HG02642 (cell line): ENCODE measurements at regions not wholly inside any gene's neighbourhood (a gene's known extent, or its start where the extent isn't known, plus 50 kb on each side); places are given as distances from the start of the nearest gene placed in this dataset.
"Not testable (repeated sequence)": the region's sequence is repeated elsewhere in the genome, so short reads cannot be mapped to it uniquely, and the experiment has no call there.

Experiments used
- ATAC-seq: cut with Tn5 transposase; IDR thresholded peaks from one replicate; pipeline ENCODE4 v1.9.1; 2021; ENCODE audit warnings: mild to moderate bottlenecking; ENCODE audit not compliant: unreplicated experiment, poor library complexity

DNA sequence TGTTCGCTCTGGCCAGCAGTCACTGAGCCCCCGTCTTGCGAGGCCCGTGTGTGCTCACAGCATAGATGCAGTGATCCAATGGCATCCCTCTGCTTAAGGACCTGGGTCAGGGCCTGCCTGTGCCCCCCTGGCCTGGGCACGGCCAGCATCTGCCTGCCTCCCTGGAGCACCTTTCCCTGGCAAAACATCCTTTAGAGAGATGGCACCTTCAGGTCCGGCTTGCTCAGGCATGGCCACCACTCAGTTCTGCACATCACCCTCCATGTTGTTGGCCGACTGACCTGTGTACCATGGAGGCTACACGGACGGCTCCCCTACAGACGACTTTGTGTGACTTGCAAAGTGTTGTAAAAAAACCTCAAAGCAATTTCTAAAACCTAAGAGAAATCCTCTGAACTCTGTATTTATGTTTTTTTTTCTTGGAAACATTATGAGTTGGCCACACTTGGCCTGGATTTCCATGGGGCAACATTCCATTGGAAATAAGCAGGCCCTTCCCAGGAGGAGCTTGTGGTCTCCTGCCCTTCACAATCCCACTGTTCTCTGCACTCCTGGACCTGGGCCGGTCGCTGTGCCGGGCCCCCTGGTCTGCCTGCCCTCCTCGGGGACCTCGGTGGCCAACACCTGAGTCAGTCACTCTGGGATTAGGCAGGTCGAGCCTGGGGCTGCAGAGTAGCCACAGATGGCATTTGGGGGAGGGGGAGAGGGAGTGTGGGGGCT lies 592.4 kb downstream of the TBC1D22A start:
- no peak for ATAC-seq

DNA sequence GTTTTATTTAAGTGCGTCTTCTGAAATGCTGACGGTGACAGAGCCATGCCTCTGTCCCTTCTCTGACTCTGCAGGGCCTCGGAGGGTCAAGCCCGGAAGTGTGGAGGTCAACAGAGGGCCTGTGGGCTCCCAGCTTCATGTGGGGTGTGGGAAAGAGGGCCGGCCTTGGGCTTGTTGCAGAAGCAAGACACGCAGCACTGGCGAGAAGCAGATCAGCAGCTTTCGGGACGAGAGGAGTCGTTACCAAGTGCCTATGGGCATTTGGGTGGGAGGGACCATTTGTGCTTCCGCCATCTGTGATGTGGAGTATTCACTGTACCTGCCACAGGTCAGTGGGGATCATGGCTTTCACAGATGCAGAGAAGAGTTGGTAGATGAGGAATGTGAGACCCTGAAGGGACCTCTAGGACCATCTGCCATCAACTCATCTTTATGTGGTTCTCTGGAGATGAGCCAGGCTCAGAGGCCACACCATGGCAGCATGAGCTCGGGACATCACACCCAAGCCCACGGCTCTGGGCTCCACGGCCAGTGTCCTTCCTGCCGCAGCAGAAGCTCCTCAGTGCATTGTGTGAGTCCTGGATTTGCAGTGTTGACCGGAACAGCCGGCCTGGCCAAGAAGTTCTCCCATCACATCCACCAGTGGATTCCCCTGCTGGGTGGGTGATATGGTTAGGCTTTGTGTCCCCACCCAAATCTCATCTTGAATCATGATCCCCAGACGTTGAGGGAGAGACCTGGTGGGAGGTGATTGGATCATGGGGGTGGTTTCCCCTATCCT lies 590.7 kb downstream of the TBC1D22A start:
- no peak for ATAC-seq

DNA sequence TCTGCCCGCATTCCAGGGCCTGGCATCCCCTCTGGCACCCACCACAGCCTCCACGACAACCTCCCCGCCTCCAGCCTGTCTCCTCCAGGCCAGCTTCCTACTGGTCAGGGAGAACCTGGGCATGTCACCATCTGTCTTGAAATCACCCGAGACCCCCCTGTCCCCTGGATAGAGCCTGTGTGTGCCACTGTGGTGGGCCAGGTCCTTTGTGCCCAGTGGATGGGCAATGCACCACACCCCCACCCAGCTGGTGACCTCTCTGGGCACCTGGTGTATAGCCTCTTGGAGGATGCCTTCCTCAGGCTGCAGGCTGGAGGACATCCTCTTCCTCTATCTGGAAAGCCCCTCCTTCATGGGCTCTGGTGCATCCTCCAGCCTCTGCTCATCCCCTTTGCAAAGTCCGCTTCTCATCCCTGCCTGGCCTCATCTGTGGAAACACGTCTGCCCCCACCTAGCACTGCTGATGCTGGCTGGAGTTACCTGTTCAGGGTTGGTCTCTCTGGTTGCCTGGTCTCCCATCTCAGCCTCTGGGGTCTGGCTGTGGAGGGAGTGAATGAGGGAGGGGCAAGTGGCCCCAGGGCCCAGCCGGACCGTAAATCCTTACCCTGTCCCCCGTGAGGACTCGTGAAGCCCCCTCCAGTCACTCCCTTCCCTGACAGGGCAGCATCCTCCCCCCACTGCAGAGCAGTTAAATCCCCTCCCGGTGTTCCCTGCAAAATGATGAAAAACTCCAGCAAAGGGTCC lies 589.6 kb downstream of the TBC1D22A start:
- no peak for ATAC-seq

DNA sequence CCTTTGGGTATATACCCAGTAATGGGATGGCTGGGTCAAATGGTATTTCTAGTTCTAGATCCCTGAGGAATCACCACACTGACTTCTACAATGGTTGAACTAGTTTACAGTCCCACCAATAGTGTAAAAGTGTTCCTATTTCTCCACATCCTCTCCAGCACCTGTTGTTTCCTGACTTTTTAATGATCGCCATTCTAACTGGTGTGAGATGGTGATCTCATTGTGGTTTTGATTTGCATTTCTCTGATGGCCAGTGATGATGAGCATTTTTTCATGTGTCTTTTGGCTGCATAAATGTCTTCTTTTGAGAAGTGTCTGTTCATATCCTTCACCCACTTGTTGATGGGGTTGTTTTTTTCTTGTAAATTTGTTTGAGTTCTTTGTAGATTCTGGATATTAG lies 583.8 kb downstream of the TBC1D22A start:
- ATAC-seq: not testable (repeated sequence)

DNA sequence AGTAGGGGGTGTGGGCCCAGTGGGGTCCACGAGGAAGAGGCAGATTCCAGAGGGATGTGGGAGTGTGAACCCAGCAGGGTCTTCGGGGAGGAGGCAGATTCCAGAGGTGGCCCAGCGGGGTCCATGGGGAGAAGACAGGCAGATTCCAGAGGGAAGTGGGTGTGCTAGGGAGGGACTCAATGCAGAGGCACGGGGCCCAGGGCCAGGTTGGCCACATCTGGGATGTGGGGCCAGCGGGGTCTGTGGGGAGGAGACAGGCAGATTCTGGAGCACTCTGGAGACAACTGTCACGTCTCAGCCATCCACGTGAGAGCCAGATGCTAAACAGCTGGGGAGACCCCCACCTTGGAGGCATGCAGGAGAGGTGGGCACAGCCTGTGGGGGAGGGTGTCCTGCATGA lies 582.6 kb downstream of the TBC1D22A start:
- ATAC-seq: no peak

DNA sequence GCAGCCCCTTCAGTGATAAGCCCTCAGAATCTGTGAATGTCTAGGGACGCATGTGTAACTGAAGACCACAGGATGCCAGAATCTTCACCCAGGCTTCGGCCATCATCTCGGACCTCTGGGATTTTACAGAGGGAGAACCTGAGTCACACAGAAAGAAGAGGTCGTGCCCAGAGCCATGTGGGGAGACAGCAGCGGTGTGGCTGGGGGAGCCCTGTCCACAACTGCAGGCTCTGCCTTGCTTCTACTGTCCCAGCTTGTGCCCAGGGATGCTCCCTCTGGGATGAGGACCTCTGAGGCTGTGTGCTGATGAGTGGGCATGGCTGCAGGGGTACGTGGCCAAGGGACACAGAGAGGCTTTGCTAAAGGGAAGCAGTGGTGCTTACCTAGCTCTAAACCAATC lies 582.0 kb downstream of the TBC1D22A start:
- ATAC-seq: no peak

DNA sequence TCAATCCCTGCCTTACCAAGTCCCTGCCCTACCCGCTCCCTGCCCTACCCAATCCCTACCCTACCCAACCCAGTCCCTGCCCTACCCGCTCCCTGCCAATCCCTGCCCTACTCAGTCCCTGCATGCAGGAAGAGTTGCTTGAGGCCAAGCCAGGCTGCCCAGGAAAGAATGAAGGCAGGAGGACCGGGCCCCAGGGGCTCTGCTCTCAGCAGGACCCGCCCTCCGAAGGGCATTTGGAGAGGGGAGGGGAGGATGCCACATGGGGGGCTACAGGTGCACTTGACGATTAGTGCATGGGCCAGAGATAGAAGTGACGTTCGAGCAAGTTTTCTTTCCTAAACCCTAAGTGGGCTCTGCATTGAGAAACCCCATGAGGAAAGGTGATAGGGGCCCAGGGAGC lies 581.2 kb downstream of the TBC1D22A start:
- no peak for ATAC-seq

DNA sequence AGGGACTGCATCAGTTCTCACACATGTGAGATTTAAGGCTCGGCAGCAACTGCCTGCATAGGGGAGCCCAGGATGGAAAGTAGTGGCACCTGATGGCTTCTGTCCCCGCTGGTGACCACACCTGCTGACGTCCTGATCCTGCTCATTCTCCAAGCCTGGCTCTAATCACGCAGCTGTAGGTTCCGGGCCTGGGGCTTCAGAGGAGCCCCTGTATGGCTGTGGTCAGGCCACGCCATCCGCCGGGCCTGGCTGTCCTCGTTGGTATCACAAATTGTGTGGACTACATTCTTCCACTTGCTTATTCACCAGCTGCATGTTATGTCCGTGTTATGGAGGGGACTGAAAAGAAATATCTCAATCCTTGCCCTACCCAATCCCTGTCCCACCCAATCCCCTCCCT lies 580.0 kb downstream of the TBC1D22A start:
- ATAC-seq: no peak

DNA sequence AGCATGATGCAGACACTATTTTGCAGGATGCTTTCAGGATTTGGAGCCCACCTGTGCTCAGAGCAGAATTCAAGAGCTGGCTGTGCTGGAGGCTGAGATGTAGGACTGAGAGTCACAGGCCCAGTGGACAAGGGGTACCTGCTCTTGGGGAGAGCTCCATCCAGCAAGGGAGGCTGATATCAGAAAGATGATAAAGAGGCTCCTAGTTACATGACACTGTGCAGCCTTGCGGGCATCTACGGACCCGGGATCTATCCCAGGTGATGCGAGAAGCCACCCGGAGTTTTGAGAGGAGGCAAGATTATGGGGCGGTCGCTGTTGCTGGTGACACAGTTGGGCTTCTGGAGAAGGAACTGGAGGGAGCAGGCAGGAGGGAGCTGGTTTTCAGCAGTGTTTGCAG lies 579.0 kb downstream of the TBC1D22A start:
- ATAC-seq: no peak

DNA sequence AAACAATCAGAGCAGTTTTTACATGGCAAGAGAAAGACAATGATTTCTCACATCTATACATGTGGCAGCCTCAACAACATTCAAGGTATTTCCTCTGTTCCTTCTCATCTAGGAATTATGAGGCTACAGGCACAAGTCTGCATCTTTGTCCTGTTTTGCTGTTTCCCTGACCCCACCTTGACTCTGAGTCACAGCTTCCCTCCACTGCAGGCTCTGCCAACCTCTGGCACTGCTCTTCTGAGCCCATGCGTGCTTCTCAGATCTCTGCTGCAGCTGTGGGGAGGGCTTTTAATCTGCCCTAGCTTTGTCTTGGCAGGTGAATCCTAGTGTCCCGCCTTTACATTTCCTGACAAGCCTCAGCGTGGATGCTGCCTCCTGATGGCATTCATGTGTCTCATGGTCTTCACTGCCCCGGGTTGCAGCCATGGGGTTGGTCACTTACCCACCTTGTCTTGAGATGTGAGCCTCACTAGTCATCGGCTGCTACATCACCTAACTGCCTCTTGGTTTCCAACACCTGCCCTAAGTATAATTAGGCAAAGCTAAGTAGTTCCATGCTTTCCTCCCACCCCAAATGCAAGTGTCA lies 578.5 kb downstream of the TBC1D22A start:
- no peak for ATAC-seq

DNA sequence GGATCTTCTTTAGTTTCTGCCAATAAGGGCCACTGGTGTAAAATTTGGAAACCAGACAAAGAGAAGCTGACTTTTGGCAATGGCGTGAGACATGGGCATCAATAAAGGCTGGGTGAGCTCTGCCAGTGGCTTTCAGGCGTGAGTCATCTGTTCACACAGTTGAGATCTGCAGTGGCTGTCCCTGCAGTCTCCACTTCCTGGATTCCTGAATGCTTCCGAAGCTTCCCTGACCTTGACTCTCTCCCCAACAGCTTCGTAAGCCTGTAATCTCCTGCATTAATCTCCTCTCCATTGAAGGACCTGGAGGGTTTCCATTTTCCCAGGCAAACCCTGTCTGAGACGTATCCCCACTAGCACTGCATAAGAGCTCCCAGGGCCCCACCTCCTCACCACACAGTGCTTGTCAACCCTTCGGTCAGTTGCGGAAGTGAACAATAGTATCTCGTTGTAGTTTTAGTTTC lies 574.7 kb downstream of the TBC1D22A start:
- ATAC-seq: no peak

DNA sequence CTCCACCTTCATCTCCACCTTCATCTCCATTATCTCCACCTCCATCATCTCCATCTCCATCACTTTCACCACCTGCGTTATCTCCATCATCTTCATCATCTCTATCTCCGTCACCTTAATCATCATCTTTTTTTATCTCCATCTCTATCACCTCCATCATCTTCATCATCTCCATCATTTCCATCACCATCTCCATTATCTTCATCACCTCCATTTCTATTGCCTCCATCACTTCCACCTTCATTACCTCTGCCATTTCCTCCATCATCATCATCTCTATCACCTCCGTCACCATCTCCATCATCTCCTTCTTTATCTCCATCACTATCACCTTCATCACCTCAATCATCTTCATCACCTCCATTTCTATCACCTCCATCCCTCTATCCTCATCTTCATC lies 573.5 kb downstream of the TBC1D22A start:
- no peak for ATAC-seq

DNA sequence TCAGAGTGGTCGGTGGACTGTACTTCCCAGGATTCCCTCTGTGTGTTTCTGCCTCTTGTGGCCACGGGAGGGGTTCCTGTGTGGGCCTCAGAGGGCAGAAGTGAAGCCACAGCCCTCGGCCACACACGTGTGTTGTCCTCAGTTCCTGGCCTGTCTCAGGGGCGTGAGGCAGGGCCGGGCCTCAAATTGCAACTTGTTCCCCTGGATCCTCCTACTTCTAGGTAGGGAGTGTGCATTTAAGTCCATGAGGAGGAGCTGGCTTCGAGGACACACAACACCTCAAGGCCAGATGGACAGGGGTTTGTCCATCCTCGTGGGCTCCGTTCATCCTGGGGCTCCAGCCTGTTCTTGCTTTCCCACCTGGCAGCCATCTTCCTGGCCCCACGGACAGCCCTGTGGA lies 573.0 kb downstream of the TBC1D22A start:
- no peak for ATAC-seq

DNA sequence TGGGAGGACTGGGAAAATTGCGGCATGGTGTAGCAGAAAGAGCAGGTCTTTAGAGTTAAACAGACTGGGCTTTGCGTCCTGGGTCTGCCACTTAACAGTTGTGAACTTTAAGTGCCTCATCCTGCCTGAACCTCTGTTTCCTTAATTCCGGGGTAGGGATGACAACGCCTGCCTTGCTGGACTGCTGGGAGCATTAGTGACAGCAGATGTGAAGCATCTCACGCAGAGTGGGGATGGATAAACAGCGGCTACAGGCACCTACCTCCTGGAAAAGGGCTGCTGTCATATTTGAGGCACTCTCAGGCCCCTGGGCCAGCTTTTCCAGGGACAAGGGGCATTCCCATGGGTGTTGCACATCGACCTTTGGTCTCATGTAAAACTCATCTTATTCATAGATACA lies 572.2 kb downstream of the TBC1D22A start:
- ATAC-seq: no peak

DNA sequence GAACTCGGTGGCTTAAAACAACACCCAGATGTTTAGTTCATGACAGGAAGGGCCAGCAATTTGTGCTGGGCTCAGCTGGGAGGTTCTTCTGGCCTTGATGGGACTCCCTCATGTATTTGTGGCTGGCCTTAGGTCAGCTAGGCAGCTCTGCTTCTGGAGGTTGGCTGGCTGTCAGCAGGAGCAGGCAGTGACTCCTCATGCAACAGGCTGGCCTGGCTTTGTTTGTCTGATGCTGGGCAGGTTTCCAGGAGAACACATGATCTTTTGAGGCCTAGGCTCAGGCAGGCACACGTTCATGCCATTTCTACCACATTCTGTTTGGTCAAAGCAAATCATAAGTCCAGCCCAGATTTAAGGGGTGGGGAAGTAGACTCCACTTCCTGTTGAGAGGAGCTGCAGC lies 571.2 kb downstream of the TBC1D22A start:
- ATAC-seq: no peak

DNA sequence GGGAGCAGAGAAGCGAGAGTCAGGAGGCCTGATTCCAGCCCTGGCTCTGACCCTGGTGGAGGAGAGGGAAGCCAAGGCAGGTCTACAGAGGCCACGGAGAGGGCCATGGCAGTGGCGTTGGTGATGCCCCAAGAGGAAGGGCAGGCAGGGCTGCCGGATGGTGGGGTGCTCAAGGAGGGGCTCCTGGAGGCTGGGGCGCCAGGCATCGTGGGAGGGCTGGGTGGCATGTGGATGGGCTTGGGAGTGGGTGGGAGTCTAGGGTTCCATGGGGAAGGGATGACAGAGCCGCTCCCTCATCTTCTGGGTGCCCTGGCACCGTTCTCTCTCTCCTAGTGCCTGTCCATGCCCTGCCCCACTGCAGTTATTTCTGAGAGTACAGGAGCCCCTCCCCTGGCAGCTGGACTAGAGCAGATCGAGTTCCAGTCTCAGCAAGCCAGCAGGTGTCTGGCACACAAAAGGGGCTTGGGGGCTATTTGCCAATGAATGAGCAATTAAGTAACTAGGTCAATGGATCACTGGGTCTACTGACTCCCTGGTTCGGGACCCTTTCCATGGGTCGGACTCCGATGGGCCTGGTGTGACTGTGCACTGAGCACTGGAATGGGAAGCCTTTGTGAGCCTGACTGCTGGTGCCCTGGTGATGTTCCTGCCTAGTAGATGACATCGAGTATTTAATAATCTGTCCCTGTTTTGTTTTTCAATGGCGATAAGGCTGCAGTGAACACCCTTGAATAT lies 570.0 kb downstream of the TBC1D22A start:
- ATAC-seq: no peak

DNA sequence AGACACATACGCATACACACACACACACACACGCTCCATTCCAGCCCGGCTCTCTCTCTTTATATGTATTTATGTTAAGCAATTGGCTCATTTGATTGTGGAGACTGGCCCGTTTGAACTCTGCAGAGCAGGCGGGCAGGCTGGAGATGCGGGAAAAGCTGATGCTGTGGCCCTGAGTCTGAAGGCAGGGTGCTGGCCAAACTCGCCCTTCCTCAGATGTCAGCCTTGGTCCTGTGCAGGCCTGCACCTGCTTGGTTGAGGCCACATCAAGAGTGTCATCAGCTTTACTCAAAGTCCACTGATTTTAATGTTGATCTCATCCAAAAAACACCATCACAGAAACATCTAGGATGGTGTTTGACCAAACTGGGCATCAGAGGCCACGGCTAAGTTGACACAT lies 569.3 kb downstream of the TBC1D22A start:
- ATAC-seq: no peak

DNA sequence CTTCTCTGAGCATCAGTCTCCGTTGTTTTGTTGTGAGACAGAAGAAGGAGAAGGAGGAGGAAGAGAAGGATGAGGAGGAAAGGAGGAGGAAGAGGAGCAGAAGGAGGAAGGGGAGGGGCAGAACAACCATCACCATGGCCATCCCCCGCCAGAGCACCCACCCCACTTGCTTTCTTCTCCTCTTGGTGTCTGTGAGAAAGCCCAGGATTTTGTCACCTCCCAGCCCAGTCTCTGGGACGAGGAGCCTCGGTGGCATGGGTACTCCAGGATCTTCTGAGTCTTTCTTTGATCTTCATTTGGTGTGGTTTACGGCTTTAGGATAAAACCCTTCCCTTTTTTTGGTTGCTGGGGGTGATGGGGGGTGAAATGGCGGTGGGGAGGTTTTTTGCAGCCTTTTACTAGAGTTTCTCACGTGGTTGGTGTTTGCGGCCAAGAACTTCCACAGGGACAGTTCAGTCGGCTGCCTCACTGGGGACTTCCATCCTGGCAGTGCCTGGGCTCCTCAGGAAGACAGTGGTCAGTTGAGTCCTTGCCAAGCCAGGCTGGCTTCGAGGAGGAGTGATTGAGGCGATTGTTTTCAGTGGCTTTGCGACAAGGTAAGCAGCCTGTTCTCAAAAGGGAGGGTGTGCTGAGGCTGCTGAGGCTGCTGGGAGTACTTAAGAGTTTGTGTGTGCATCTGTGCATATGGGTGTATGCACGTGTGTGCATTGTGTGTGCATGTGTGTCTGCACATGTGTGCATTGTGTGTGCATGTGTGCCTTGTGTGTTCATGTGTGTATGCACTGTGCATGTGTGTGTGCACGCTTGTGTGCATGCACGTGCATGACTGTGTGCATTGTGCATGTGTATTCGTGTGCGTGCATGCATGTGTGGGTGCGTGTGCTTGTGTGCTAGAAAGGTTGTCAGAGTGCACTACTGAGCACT lies 567.5 kb downstream of the TBC1D22A start:
- no peak for ATAC-seq
